Right lobe of liver (tissue), 4 donors: ENCODE measurements at regions not wholly inside any gene's neighbourhood (a gene's known extent, or its start where the extent isn't known, plus 50 kb on each side); places are given as distances from the start of the nearest gene placed in this dataset.

Experiments
- CTCF ChIP-seq, 4 donors: fragments of 200-600 bp in 3 of 4; fragments of 450-650 bp in 1 of 4; IDR thresholded peaks; one replicate each; pipeline versions ENCODE4 v1.5.1 to v1.8.0; 2016 to 2022; ENCODE audit warnings: antibody characterized with exemption in 4 of 4, mild to moderate bottlenecking in 2 of 4
- POLR2A ChIP-seq: fragments of 450-650 bp; IDR thresholded peaks from one replicate; pipeline ENCODE4 v1.6.1; 2017; ENCODE audit warnings: antibody characterized with exemption, mild to moderate bottlenecking
- donor health status: DM: no; HTN: no; CAD: no.
- donor health status: DM: no; HTN: no; CAD: no.
- donor health status: DM: no; HTN: yes; CAD: no.

- TF ChIP-seq POLR2A (no peak), CTCF (IDR thresholded peaks at IDR 0.05) (no peak)
These were observed 410.2 kb downstream of the MEI4 start for GRCh38 chr6:78062993-78063392.
